CD14-positive monocyte (primary cell): ENCODE measurements at regions not wholly inside any gene's neighbourhood (a gene's known extent, or its start where the extent isn't known, plus 50 kb on each side); places are given as distances from the start of the nearest gene placed in this dataset.

Source experiments
- DNase-seq, 3 donors: peaks; one replicate each; pipeline ENCODE4 v3.0.0-alpha.2; 2011 to 2022
- H2AFZ ChIP-seq: 2 replicates; pipeline ENCODE4 v1.6.0; 2012; ENCODE audit warnings: mild to moderate bottlenecking, low read depth, low read length, inconsistent platforms; ENCODE audit not compliant: insufficient read depth, poor library complexity, severe bottlenecking
- H3K27ac ChIP-seq, 2 donors: 1 replicate in 1 of 2; 2 replicates in 1 of 2; pipeline ENCODE4 v1.5.1; 2012 to 2013; ENCODE audit warnings: low read length in 2 of 2, control low read depth in 1 of 2, inconsistent platforms in 1 of 2, low read depth in 1 of 2, mild to moderate bottlenecking in 1 of 2
- H3K27me3 ChIP-seq, 2 donors: one replicate each; pipeline versions ENCODE4 v1.6.0 to v1.6.1; 2011 to 2013; ENCODE audit warnings: low read length in 2 of 2; ENCODE audit not compliant: control insufficient read depth in 2 of 2, insufficient read depth in 2 of 2
- H3K36me3 ChIP-seq, 2 donors: replicated peaks in 1 of 2; 1 replicate in 1 of 2; 2 replicates in 1 of 2; pipeline versions ENCODE4 v1.5.1 to v1.6.1; 2012 to 2013; ENCODE audit warnings: low read length in 2 of 2, control low read depth in 1 of 2, inconsistent platforms in 1 of 2, mild to moderate bottlenecking in 1 of 2; ENCODE audit not compliant: insufficient read depth in 2 of 2, control insufficient read depth in 1 of 2
- H3K4me1 ChIP-seq, 2 donors: 1 replicate in 1 of 2; 2 replicates in 1 of 2; pipeline versions ENCODE4 v1.5.1 to v1.6.1; 2012 to 2013; ENCODE audit warnings: low read length in 2 of 2, control low read depth in 1 of 2, inconsistent platforms in 1 of 2, mild to moderate bottlenecking in 1 of 2, moderate library complexity in 1 of 2; ENCODE audit not compliant: insufficient read depth in 2 of 2, control insufficient read depth in 1 of 2
- H3K4me2 ChIP-seq: replicated peaks from 2 replicates; pipeline ENCODE3; 2012; ENCODE audit warnings: low read length, moderate library complexity, mild to moderate bottlenecking; ENCODE audit not compliant: poor library complexity, severe bottlenecking; ENCODE audit errors: extremely low read depth
- H3K4me3 ChIP-seq, 3 experiments: fragments of 200-600 bp in 1 of 3; sonication (generic) in 1 of 3; replicated peaks in 1 of 3; 1 replicate in 2 of 3; 2 replicates in 1 of 3; pipeline ENCODE4 v1.5.1; 2011 to 2013; ENCODE audit warnings: low read length in 3 of 3, mild to moderate bottlenecking in 3 of 3, control low read depth in 2 of 3, low read depth in 2 of 3, inconsistent platforms in 1 of 3, moderate library complexity in 1 of 3
- H3K79me2 ChIP-seq: 2 replicates; pipeline ENCODE4 v1.6.0; 2012; ENCODE audit warnings: mild to moderate bottlenecking, control low read depth, inconsistent platforms, low read length, moderate library complexity; ENCODE audit not compliant: insufficient read depth
- H3K9ac ChIP-seq: 2 replicates; pipeline ENCODE4 v1.6.0; 2017; ENCODE audit warnings: low read length, mild to moderate bottlenecking; ENCODE audit not compliant: insufficient read depth, poor library complexity, severe bottlenecking
- H3K9me3 ChIP-seq, 2 donors: replicated peaks in 1 of 2; 1 replicate in 1 of 2; 2 replicates in 1 of 2; pipeline versions ENCODE4 v1.5.1 to v1.6.1; 2012 to 2013; ENCODE audit warnings: low read length in 2 of 2, control low read depth in 1 of 2; ENCODE audit not compliant: control insufficient read depth in 1 of 2, insufficient read depth in 1 of 2
- H4K20me1 ChIP-seq: 2 replicates; pipeline ENCODE4 v1.6.0; 2012; ENCODE audit warnings: mild to moderate bottlenecking, low read length, control low read depth, moderate library complexity; ENCODE audit not compliant: insufficient read depth
- H3K27ac Mint-ChIP-seq, 7 donors: one replicate each; pipeline ENCODE4 v1.8.0; 2020; ENCODE audit warnings: mild to moderate bottlenecking in 7 of 7, mixed read lengths in 7 of 7, moderate library complexity in 6 of 7, inconsistent platforms in 2 of 7
- H3K27me3 Mint-ChIP-seq, 3 donors: one replicate each; pipeline ENCODE4 v1.8.0; 2021 to 2022; ENCODE audit warnings: low read depth in 3 of 3, mild to moderate bottlenecking in 3 of 3, mixed read lengths in 3 of 3, moderate library complexity in 3 of 3, inconsistent platforms in 1 of 3
- H3K36me3 Mint-ChIP-seq, 2 donors: one replicate each; pipeline ENCODE4 v1.8.0; 2020; ENCODE audit warnings: mixed read lengths in 2 of 2, inconsistent platforms in 1 of 2, mild to moderate bottlenecking in 1 of 2
- H3K4me1 Mint-ChIP-seq: one replicate; pipeline ENCODE4 v1.8.0; 2020; ENCODE audit warnings: mild to moderate bottlenecking, mixed read lengths
- H3K4me3 Mint-ChIP-seq, 2 donors: one replicate each; pipeline ENCODE4 v1.8.0; 2020; ENCODE audit warnings: mild to moderate bottlenecking in 2 of 2, mixed read lengths in 2 of 2, moderate library complexity in 1 of 2
- H3K9me3 Mint-ChIP-seq, 7 donors: one replicate each; pipeline ENCODE4 v1.8.0; 2020 to 2022; ENCODE audit warnings: mixed read lengths in 7 of 7, mild to moderate bottlenecking in 6 of 7, moderate library complexity in 6 of 7, inconsistent platforms in 2 of 7
- CTCF ChIP-seq: fragments of 200-600 bp; IDR thresholded peaks from one replicate; pipeline ENCODE4 v1.8.0; 2022; ENCODE audit warnings: antibody characterized with exemption, mild to moderate bottlenecking
- WGBS: methylation state at CpG from one replicate; pipeline ENCODE4 v1.1.5; 2013; ENCODE audit warnings: missing lambda C conversion rate; ENCODE audit not compliant: insufficient coverage; 5-methylcytosine and 5-hydroxymethylcytosine counted together
- intact Hi-C, 2 donors: fragments of 100-400 bp; cut with micrococcal nuclease; formaldehyde crosslinking; loops; one replicate each; pipeline versions ENCODE4 v1.15.0 to v1.15.1; 2023

GRCh38 chr6:14258117-14258516 is 140.5 kb downstream of the CD83 start:
- Mint-ChIP-seq H3K9me3 (peaks cover 2 to 10% (median 7%) of the 10 kb centered on the region in 7 donors), H3K4me3 (no peak overlapping the region), H3K36me3 (no peaks in the 10 kb centered on the region), H3K4me1 (no peaks in the 10 kb centered on the region), H3K27me3 (no peaks in the 10 kb centered on the region), H3K27ac (no peak overlapping the region)
- intact Hi-C loops: no loop called here
- DNase-seq: no peak
- H3K79me2 ChIP-seq: no peaks in the 10 kb centered on the region
- TF ChIP-seq CTCF: no peak
- H3K36me3 ChIP-seq: no peaks in the 10 kb centered on the region
- H3K4me3 ChIP-seq: no peak overlapping the region
- WGBS: no CpG with 5 or more reads among the region's 2 CpGs
- H3K4me2 ChIP-seq: no peak overlapping the region
- no peaks in the 10 kb centered on the region for H3K27me3 ChIP-seq
- no peaks in the 10 kb centered on the region for H3K4me1 ChIP-seq
- H4K20me1 ChIP-seq: no peaks in the 10 kb centered on the region
- no peak overlapping the region for H3K27ac ChIP-seq
- peaks cover 6% of the 10 kb centered on the region in 2 donors for H3K9me3 ChIP-seq
- no peak overlapping the region for H2AFZ ChIP-seq
- no peak overlapping the region for H3K9ac ChIP-seq

DNA sequence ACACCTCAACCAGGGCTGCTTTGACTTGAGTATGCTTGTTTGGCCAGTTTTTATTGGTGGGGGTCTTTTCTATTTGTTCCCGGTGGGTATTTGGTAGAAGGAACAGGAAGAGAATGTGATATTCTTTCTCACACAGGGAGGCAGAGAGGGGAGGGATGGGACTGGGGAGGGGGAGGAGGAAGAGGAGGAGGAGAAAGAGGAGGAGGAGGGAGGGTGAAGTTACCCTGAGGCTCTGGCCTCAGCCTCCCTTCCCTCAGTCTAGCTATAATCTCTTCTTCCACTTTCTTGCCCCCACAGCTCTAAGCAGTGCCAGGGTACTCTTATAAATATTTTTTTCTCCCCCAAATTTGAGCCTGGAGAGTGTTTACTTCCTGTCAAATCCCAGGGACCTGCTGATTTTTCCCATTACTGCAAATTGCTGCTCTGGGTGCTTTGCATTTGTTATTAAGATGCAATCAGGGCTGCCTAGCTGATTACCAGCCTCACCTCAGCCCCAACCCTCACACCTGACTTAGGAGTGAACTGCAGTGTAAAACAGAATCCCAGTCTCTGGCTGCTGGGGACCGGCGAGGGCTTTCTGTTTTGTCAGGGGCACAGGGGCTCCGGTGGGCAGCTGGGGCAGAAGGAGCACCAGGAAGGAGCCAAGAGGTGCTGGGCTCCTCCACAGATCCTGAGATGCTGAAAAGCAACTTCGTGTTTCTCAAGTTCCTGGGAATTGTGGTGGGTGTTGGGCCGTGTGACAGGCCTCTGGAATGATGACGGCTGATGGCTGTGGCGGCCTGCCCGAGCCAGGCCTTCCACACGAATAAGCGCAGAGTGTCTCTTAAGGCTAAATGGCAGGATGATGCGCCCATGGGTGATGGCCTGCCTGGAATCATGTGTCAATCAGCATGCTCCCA is 141.4 kb downstream of the CD83 start:
- peaks cover 6 to 10% of the 10 kb centered on the region in 2 donors for H3K9me3 ChIP-seq
- H3K4me3 Mint-ChIP-seq: no peak overlapping the region
- H3K79me2 ChIP-seq: no peaks in the 10 kb centered on the region
- no peak overlapping the region for H3K4me3 ChIP-seq
- 94% methylated on average over 11 of the region's 12 CpGs for WGBS
- no peaks in the 10 kb centered on the region for H4K20me1 ChIP-seq
- H3K27me3 Mint-ChIP-seq: no peaks in the 10 kb centered on the region
- no peak overlapping the region for H3K27ac ChIP-seq
- no peak overlapping the region for H3K27ac Mint-ChIP-seq
- no peaks in the 10 kb centered on the region for H3K4me1 ChIP-seq
- intact Hi-C loops: no loop called here
- peaks cover 2 to 14% (median 13%) of the 10 kb centered on the region in 7 donors for H3K9me3 Mint-ChIP-seq
- DNase-seq: no peak
- H3K36me3 ChIP-seq: no peaks in the 10 kb centered on the region
- H3K36me3 Mint-ChIP-seq: no peaks in the 10 kb centered on the region
- H3K27me3 ChIP-seq: no peaks in the 10 kb centered on the region
- H3K4me2 ChIP-seq: no peak overlapping the region
- no peaks in the 10 kb centered on the region for H3K4me1 Mint-ChIP-seq
- no peak for TF ChIP-seq CTCF
- no peak overlapping the region for H3K9ac ChIP-seq
- H2AFZ ChIP-seq: no peak overlapping the region
